DOHH2 (cell line): ENCODE measurements at regions not wholly inside any gene's neighbourhood (a gene's known extent, or its start where the extent isn't known, plus 50 kb on each side); places are given as distances from the start of the nearest gene placed in this dataset.
"Not testable (repeated sequence)": the region's sequence is repeated elsewhere in the genome, so short reads cannot be mapped to it uniquely, and the experiment has no call there.

Experiments used
- H3F3A ChIP-seq: fragments of 200-600 bp; sonication (generic), shearing (Covaris generic); 2 replicates; pipeline ENCODE4 v1.6.0; 2016; ENCODE audit warnings: antibody characterized with exemption, mild to moderate bottlenecking; ENCODE audit not compliant: control insufficient read depth, insufficient read depth
- H3K27ac ChIP-seq: fragments of 200-600 bp; sonication (generic); 2 replicates; pipeline ENCODE4 v1.5.1; 2014; ENCODE audit warnings: low read depth, mild to moderate bottlenecking, low read length, moderate library complexity
- H3K27me3 ChIP-seq: fragments of 200-600 bp; sonication (generic); 2 replicates; pipeline ENCODE4 v1.6.1; 2014; ENCODE audit warnings: mild to moderate bottlenecking, low read length, mixed read lengths; ENCODE audit not compliant: control insufficient read depth
- H3K36me3 ChIP-seq: fragments of 200-600 bp; sonication (generic); 2 replicates; pipeline ENCODE4 v1.6.1; 2014; ENCODE audit warnings: mild to moderate bottlenecking, low read length, moderate library complexity, mixed read lengths; ENCODE audit not compliant: control insufficient read depth
- H3K4me1 ChIP-seq: fragments of 200-600 bp; sonication (generic); 2 replicates; pipeline ENCODE4 v1.6.1; 2014; ENCODE audit warnings: mild to moderate bottlenecking, low read length, mixed read lengths; ENCODE audit not compliant: control insufficient read depth
- H3K4me2 ChIP-seq: fragments of 200-600 bp; sonication (generic); 2 replicates; pipeline ENCODE4 v1.6.0; 2014; ENCODE audit warnings: mild to moderate bottlenecking, low read length, moderate library complexity
- H3K4me3 ChIP-seq: fragments of 200-600 bp; sonication (generic); 2 replicates; pipeline ENCODE4 v1.5.1; 2014; ENCODE audit warnings: mild to moderate bottlenecking, low read length, mixed read lengths
- H3K79me2 ChIP-seq: fragments of 200-600 bp; sonication (generic); 2 replicates; pipeline ENCODE4 v1.6.1; 2014; ENCODE audit warnings: mild to moderate bottlenecking, low read length, mixed read lengths; ENCODE audit not compliant: control insufficient read depth
- H3K9me2 ChIP-seq: fragments of 200-600 bp; sonication (generic); replicated peaks from 2 replicates; pipeline ENCODE4 v1.6.1; 2014; ENCODE audit warnings: mild to moderate bottlenecking, low read length, mixed read lengths; ENCODE audit not compliant: control insufficient read depth
- H3K9me3 ChIP-seq: fragments of 200-600 bp; sonication (generic); 2 replicates; pipeline ENCODE4 v1.6.1; 2014; ENCODE audit warnings: antibody characterized with exemption, low read length, mixed read lengths; ENCODE audit not compliant: control insufficient read depth, insufficient read depth
- H4K20me1 ChIP-seq: fragments of 200-600 bp; sonication (generic); 2 replicates; pipeline ENCODE4 v1.6.0; 2014; ENCODE audit warnings: low read depth, mild to moderate bottlenecking, antibody characterized with exemption, low read length, moderate library complexity; ENCODE audit not compliant: control insufficient read depth, insufficient read depth
- EZH2phosphoT487 ChIP-seq: fragments of 200-600 bp; sonication (generic); IDR thresholded peaks from 2 replicates; pipeline ENCODE4 v1.6.1; 2017; ENCODE audit warnings: borderline replicate concordance, mild to moderate bottlenecking, antibody characterized with exemption, low read length, moderate library complexity, mixed read lengths
- TF ChIP-seq, protein P1 (sequence below): fragments of 200-600 bp; sonication (generic); IDR thresholded peaks from one replicate; pipeline ENCODE4 v1.5.1; 2014; ENCODE audit warnings: antibody characterized with exemption, mild to moderate bottlenecking, low read depth, low read length; ENCODE audit not compliant: poor library complexity, severe bottlenecking

- no peak overlapping the region for H3K4me2 ChIP-seq
- no peaks in the 10 kb centered on the region for H3K4me1 ChIP-seq
- no peaks in the 10 kb centered on the region for H3K27me3 ChIP-seq
- H3K79me2 ChIP-seq = no peaks in the 10 kb centered on the region
- no peaks in the 10 kb centered on the region for H3F3A ChIP-seq
- H4K20me1 ChIP-seq = no peaks in the 10 kb centered on the region
- TF ChIP-seq, protein P1, sequence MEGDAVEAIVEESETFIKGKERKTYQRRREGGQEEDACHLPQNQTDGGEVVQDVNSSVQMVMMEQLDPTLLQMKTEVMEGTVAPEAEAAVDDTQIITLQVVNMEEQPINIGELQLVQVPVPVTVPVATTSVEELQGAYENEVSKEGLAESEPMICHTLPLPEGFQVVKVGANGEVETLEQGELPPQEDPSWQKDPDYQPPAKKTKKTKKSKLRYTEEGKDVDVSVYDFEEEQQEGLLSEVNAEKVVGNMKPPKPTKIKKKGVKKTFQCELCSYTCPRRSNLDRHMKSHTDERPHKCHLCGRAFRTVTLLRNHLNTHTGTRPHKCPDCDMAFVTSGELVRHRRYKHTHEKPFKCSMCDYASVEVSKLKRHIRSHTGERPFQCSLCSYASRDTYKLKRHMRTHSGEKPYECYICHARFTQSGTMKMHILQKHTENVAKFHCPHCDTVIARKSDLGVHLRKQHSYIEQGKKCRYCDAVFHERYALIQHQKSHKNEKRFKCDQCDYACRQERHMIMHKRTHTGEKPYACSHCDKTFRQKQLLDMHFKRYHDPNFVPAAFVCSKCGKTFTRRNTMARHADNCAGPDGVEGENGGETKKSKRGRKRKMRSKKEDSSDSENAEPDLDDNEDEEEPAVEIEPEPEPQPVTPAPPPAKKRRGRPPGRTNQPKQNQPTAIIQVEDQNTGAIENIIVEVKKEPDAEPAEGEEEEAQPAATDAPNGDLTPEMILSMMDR = no peak
- TF ChIP-seq EZH2phosphoT487 = no peak
- no peaks in the 10 kb centered on the region for H3K9me3 ChIP-seq
- H3K27ac ChIP-seq = no peak overlapping the region
- H3K9me2 ChIP-seq = no peaks in the 10 kb centered on the region
- no peaks in the 10 kb centered on the region for H3K36me3 ChIP-seq
- no peak overlapping the region for H3K4me3 ChIP-seq
Observed at GRCh38 chr4:159950707-159951106, 847.8 kb downstream of the RAPGEF2 start.

DNA sequence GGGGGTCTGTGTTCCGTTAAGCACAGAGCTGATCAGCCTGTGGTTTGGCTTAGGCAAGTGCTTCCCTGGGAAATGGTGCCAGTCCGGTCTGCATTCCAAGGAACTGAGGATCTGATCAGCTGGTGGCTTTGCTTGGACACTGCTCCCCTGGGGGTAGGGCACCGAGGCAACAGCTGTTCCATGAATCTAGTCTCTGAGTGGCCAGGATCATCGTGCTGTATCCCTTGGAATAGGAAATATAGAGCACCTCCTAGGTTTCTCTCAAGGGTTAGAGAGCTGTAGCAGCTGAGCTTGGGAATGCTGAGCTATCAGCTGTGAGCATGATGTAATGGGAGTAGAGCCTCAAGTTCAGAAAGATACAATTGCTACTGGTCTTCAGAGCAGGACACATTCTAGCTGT is 863.9 kb downstream of the RAPGEF2 start:
- Histone ChIP-seq H3K27ac (no peak overlapping the region), H3K36me3 (no peaks in the 10 kb centered on the region), H3K4me2 (no peak overlapping the region), H3K4me3 (no peak overlapping the region), H3F3A (no peaks in the 10 kb centered on the region), H3K9me3 (no peaks in the 10 kb centered on the region), H3K79me2 (no peaks in the 10 kb centered on the region), H3K4me1 (no peaks in the 10 kb centered on the region), H4K20me1 (no peaks in the 10 kb centered on the region), H3K27me3 (no peaks in the 10 kb centered on the region), H3K9me2 (no peaks in the 10 kb centered on the region)
- TF ChIP-seq, protein P1 = no peak
- no peak for TF ChIP-seq EZH2phosphoT487

- H3K9me3 ChIP-seq, H3K4me1 ChIP-seq, H3K27me3 ChIP-seq, H3F3A ChIP-seq, H3K79me2 ChIP-seq, H3K4me3 ChIP-seq, H3K4me2 ChIP-seq, H4K20me1 ChIP-seq, H3K36me3 ChIP-seq, H3K27ac ChIP-seq, H3K9me2 ChIP-seq: not testable (repeated sequence)
Observed at GRCh38 chr4:159976871-159977482, 874.1 kb downstream of the RAPGEF2 start.

DNA sequence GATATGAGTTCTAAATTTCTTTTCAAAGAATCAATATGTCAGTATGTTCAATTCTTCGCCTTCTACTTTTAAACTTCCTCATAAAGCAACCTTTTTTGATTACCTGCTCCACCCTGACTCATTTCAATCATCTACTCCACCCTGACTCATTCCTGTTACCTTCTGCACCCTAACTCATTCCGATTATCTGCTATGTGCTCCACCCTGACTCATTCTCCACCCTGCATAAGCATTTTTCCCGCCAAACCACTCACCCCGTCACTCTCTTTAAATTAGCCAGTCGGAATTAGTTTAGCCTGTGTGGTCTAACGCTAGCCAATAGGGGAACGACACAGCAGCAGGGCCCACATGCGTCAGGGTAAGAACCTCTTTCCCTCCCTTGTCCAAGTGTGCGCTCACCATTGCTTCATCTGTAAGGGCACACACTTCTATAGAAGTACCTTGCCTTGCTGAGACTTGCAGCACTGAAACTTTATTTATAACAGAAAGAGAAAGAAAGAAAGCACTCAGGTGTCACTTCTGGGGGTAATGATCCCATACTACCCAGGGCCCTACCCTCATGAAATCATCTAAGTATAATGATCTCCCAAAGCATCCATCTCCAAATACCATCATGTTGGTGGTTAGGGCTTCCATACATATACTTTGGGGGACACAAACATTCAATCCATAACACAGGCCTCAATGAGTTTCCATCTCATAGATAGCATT is 875.2 kb downstream of the RAPGEF2 start:
- Histone ChIP-seq H3F3A (no peaks in the 10 kb centered on the region), H3K27me3 (no peaks in the 10 kb centered on the region), H3K36me3 (no peaks in the 10 kb centered on the region), H3K4me1 (no peaks in the 10 kb centered on the region), H4K20me1 (no peaks in the 10 kb centered on the region), H3K79me2 (no peaks in the 10 kb centered on the region), H3K27ac (no peak overlapping the region), H3K9me2 (no peaks in the 10 kb centered on the region), H3K4me2 (no peak overlapping the region), H3K4me3 (no peak overlapping the region), H3K9me3 (no peaks in the 10 kb centered on the region)
- TF ChIP-seq, protein P1 = no peak
- no peak for TF ChIP-seq EZH2phosphoT487
